Esophagus (tissue), 2 donors: ENCODE measurements at regions not wholly inside any gene's neighbourhood (a gene's known extent, or its start where the extent isn't known, plus 50 kb on each side); places are given as distances from the start of the nearest gene placed in this dataset.

Experiments used
- H3K27ac ChIP-seq, 2 donors: one replicate each; pipeline ENCODE4 v1.5.1; 2013; ENCODE audit warnings: low read depth in 2 of 2, mild to moderate bottlenecking in 2 of 2, inconsistent platforms in 1 of 2, low read length in 1 of 2, moderate library complexity in 1 of 2
- H3K27me3 ChIP-seq, 2 donors: one replicate each; pipeline ENCODE4 v1.6.1; 2013; ENCODE audit warnings: low read length in 2 of 2, control low read depth in 1 of 2, mild to moderate bottlenecking in 1 of 2; ENCODE audit not compliant: insufficient read depth in 2 of 2, control insufficient read depth in 1 of 2
- H3K36me3 ChIP-seq, 2 donors: one replicate each; pipeline ENCODE4 v1.6.1; 2013; ENCODE audit warnings: low read length in 1 of 2; ENCODE audit not compliant: control insufficient read depth in 2 of 2, insufficient read depth in 2 of 2
- H3K4me1 ChIP-seq, 2 donors: one replicate each; pipeline ENCODE4 v1.6.1; 2013; ENCODE audit warnings: low read length in 1 of 2; ENCODE audit not compliant: control insufficient read depth in 2 of 2, insufficient read depth in 2 of 2
- H3K4me3 ChIP-seq, 2 donors: one replicate each; pipeline ENCODE4 v1.5.1; 2013; ENCODE audit warnings: low read length in 2 of 2, mild to moderate bottlenecking in 2 of 2, low read depth in 1 of 2, moderate library complexity in 1 of 2
- H3K9me3 ChIP-seq, 2 donors: one replicate each; pipeline ENCODE4 v1.6.1; 2013; ENCODE audit warnings: mild to moderate bottlenecking in 2 of 2, low read depth in 1 of 2, low read length in 1 of 2, moderate library complexity in 1 of 2; ENCODE audit not compliant: control insufficient read depth in 2 of 2, insufficient read depth in 1 of 2
- WGBS, 2 donors: extraction: QIAGEN DNeasy Blood & Tissue Kit; methylation state at CpG; one replicate each; pipeline ENCODE4 v1.1.7; 2013; 5-methylcytosine and 5-hydroxymethylcytosine counted together
- donor health status: healthy with polysubstance abuse.
- donor health status: Bipolar disorder and iron deficiency.

DNA sequence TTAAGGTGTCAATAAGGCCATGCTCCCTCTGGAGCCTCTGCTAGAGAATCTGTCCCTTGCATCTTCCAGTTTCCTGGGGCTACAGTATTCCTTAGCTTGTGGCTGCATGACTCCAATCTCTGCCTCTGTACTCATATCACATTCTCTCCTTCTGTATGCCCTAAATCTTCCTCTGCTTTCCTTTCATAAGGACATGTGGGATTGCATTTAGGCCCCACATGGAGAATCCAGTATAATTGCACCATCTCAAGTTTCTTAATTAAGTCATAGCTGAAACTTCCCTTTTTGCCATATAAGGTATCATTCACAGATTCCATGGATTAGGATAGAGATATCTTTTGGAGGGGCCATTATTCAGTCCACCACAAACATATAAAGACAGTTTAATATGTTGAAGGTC, 409.8 kb upstream of the TMCO5A start:
- Histone ChIP-seq H3K4me3 (no peak overlapping the region), H3K9me3 (no peaks in the 10 kb centered on the region), H3K27ac (no peak overlapping the region), H3K27me3 (no peaks in the 10 kb centered on the region), H3K4me1 (no peaks in the 10 kb centered on the region), H3K36me3 (no peaks in the 10 kb centered on the region)

DNA sequence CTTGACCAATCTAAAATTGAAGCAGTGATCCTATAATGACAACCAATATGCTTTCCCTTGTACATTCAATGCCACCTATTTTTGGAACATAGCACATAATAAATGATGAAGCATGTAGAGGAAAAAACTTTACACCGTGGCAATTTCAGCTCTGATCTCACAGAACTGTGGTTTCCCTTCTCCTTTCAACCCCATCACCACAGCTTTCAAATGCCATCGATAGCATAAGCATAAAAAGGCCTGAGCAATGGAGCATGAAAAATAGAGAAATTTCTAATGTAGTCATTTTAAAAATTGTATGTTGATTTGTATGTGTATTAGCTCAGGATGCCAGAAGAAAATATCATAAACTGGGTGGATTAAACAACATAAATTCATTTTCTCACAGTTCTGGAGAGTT, 406.0 kb upstream of the TMCO5A start:
- H3K9me3 ChIP-seq = no peaks in the 10 kb centered on the region
- H3K27ac ChIP-seq = no peak overlapping the region
- H3K27me3 ChIP-seq = no peaks in the 10 kb centered on the region
- 66 to 72% methylated on average over 2 of the region's 2 CpGs for WGBS, 2 donors
- no peaks in the 10 kb centered on the region for H3K4me1 ChIP-seq
- no peaks in the 10 kb centered on the region for H3K36me3 ChIP-seq
- no peak overlapping the region for H3K4me3 ChIP-seq

DNA sequence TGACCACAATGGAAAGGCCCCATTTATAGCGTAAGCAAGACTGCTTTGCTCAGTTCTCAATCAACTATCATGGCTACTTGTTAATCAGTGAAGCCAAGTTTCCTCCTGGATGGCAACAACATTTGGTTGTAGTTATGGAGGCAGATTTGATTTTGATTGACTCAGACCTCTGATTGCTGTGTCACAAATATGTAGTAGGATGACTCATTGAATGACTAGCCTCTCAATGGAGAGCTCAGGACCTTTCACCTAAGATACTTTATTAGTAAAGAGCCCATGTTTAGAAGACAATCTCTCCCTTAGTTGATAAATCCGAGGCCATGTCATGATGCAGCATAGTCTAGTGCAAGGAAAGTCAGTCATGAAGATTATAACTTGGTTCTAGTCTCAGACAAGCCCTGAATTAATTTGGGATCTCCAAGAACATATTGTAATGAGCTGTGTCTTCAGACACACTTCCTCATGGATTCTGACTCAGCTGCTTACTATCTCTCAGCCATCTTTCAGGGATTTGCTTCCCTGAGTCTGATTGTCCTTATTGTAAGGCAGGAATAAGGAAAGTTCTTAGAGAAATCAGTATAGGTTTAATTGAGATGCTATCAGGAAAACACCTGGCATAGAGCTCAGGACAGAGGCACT, 397.4 kb upstream of the TMCO5A start:
- Histone ChIP-seq H3K9me3 (no peaks in the 10 kb centered on the region), H3K36me3 (no peaks in the 10 kb centered on the region), H3K4me3 (no peak overlapping the region), H3K4me1 (no peaks in the 10 kb centered on the region), H3K27me3 (no peaks in the 10 kb centered on the region), H3K27ac (no peak overlapping the region)
- 64 to 73% methylated on average over 2 of the region's 2 CpGs for WGBS, 2 donors

DNA sequence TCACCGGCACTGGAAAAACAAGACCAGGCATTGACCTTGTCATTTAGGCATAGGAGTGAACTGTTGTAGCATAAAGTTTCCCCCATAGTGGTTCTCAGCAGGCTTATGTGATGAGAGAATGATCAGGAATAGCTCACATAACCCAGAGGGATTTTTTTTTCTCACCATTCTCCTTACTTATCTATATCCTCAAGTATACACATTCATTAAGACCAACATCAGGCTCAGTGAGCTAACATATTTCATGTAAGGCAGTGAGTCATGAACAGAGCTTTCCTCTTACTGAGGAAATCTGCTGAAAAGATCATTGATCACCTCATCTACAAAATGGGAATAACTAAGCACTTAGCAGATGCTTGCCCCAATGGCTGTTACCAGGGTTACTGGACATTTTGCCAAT, 396.6 kb upstream of the TMCO5A start:
- Histone ChIP-seq H3K27me3 (no peaks in the 10 kb centered on the region), H3K4me1 (no peaks in the 10 kb centered on the region), H3K9me3 (no peaks in the 10 kb centered on the region), H3K36me3 (no peaks in the 10 kb centered on the region), H3K27ac (no peak overlapping the region), H3K4me3 (no peak overlapping the region)
- 61 to 69% methylated on average over 1 of the region's 1 CpG for WGBS, 2 donors

DNA sequence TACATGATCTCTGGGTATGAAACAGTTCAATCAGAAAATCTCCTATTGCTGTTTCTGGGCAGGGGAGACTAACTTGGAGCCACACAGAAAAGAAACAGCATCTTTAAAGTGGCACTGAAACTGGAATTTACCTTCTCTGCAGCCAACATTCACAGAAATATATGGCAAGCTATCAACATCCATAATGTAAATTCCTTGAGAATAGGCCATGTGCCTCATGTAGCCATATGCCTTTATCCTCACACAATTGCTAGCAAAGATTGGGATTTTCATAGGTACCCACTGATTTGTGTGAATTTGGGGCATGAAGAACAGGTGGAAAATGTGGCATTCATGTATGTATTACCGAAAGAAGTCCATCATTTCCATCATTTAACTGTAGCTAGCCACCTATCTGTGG, 386.3 kb upstream of the TMCO5A start:
- Histone ChIP-seq H3K36me3 (no peaks in the 10 kb centered on the region), H3K4me3 (no peak overlapping the region), H3K27me3 (no peaks in the 10 kb centered on the region), H3K4me1 (no peaks in the 10 kb centered on the region), H3K27ac (no peak overlapping the region), H3K9me3 (peaks cover 0 to 4% of the 10 kb centered on the region in 2 donors)
- WGBS, 2 donors = 88 to 91% methylated on average over 1 of the region's 1 CpG

DNA sequence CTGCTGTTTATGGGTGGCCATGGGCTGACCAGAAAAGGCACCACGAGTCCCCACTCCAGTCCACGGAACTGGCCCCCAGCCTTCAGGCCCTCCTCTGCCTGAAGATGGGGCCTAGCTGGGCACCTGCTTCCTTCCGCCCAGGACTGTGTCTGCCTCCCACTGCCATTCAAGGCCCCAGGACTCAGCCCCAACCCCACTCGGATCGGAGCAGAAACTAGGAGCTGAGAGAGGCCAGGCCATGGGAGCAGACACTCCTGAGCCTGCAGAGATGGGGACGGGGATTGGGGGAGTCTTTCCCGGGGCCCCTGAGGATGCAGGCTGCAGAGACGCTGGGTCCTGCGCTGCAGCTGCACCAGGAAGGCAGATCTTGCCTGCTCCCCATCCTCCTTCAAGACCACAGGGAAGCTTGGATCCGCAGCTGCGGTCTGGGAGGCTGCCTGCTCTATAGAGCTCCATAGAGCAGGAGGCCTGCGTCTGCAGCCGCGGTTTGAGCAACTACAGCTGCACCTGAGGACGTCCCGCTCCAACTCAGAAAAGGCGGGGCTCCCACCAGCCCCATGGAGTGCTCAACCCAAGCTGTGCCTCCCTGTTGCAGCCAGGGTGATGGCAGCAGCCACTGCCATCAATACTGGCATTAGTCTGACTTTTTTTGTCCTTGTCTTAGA, 383.9 kb upstream of the TMCO5A start:
- no peaks in the 10 kb centered on the region for H3K27me3 ChIP-seq
- no peaks in the 10 kb centered on the region for H3K36me3 ChIP-seq
- no peak overlapping the region for H3K4me3 ChIP-seq
- H3K4me1 ChIP-seq = no peaks in the 10 kb centered on the region
- WGBS, 2 donors = 81 to 86% methylated on average over 17 of the region's 17 CpGs
- no peak overlapping the region for H3K27ac ChIP-seq
- peaks cover 0 to 4% of the 10 kb centered on the region in 2 donors for H3K9me3 ChIP-seq

DNA sequence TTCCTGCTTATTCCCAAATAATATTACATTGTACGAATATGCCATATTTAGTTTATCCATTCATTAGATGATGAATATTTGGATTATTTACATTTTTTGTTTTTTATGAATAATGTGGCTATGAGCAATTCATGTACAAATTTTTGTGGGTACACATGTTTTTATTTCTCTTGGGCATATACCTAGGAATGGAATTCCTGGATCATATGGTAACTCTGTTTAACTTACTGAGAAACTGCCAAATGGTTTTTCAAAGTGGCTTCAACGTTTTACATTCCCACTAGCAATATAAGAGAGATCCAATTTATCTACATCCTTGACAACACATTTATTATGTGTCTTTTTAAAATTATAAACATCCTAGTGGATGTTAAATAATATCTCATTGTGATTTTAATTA, 362.0 kb upstream of the TMCO5A start:
- no peaks in the 10 kb centered on the region for H3K27me3 ChIP-seq
- WGBS, 2 donors = 22 to 36% methylated on average over 2 of the region's 2 CpGs
- H3K36me3 ChIP-seq = no peaks in the 10 kb centered on the region
- H3K4me1 ChIP-seq = no peaks in the 10 kb centered on the region
- no peak overlapping the region for H3K4me3 ChIP-seq
- no peak overlapping the region for H3K27ac ChIP-seq
- H3K9me3 ChIP-seq = no peaks in the 10 kb centered on the region

DNA sequence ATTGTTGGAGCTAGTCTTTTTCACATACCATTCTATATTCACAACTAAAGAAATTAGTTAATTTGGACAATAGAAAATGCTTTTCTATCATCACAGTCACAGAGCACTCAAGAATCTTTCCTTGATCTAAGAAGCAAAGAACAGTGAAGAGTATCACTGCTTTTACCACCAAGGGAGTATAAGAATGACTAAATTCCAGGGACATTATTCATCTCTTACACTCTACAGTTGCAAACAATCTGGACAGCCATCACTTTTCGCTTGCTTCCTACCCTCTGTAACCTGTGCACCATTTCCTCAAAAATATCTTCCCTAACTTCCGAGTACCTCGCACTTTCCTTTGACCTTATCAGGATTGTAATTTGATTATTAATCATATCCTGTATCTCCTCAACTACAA, 359.5 kb upstream of the TMCO5A start:
- Histone ChIP-seq H3K4me3 (no peak overlapping the region), H3K9me3 (no peaks in the 10 kb centered on the region), H3K4me1 (no peaks in the 10 kb centered on the region), H3K27me3 (no peaks in the 10 kb centered on the region), H3K27ac (no peak overlapping the region), H3K36me3 (no peaks in the 10 kb centered on the region)
- WGBS, 2 donors = 80 to 81% methylated on average over 3 of the region's 3 CpGs

DNA sequence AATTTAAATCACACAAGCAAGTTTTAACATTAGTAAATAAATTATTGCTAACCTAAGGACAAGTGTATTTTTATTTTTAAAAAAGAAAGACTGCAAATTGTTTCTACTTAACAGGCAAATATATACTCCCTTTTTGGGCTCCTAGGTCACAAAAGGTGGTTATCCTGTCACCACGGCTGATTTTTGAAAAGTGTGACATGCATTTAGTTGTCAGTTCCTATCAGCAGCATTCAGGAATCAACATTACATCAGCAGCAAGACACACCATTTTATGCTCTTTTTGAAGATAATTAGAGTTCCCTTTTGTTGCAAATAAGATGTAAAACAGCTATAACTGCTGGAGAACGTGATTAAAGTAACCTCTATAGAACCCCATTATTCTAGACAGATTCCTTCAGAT, 357.5 kb upstream of the TMCO5A start:
- WGBS, 2 donors = 56 to 70% methylated on average over 2 of the region's 2 CpGs
- Histone ChIP-seq H3K4me1 (no peaks in the 10 kb centered on the region), H3K27ac (no peak overlapping the region), H3K27me3 (no peaks in the 10 kb centered on the region), H3K4me3 (no peak overlapping the region), H3K9me3 (peaks cover under 1 to 3% of the 10 kb centered on the region in 2 donors), H3K36me3 (no peaks in the 10 kb centered on the region)

DNA sequence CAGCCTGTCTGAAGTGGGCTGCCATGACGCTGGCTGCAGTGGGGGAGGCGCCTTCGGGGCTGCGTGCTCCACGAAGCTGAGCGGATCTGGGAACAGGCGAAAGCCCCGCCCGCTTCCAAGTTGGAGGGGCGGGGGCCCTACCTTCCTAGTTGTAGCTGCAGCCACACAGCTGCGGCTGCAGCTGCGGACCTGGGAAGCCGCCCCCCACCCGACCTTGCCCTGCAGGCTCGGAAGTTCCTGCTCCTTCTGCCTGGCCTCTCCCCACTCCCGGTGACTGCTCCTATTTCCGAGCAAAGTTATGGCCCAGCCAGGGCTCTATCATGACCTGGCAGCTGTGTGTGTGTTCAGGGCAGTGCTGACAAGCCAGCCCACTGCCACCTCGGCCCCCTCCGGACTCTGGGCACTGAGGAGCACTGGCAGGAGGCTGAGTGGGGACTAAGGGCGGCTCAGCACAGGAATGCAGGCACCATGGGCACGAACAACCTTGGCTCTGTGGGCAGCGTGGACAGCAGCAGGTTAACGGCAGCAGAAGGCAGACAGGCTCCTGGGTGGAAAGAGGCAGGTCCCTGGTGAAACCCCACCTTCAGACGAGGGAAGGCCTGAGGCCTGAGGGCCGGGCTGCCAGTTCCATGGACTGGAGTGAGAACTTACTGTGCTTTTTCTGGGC, 352.4 kb upstream of the TMCO5A start:
- H3K9me3 ChIP-seq = peaks cover 7 to 11% of the 10 kb centered on the region in 2 donors
- no peaks in the 10 kb centered on the region for H3K36me3 ChIP-seq
- WGBS, 2 donors = 91 to 95% methylated on average over 24 to 25 of the region's 25 CpGs
- no peak overlapping the region for H3K27ac ChIP-seq
- H3K4me1 ChIP-seq = no peaks in the 10 kb centered on the region
- no peaks in the 10 kb centered on the region for H3K27me3 ChIP-seq
- no peak overlapping the region for H3K4me3 ChIP-seq
